ENCODE measurements at regions not wholly inside any gene's neighbourhood (a gene's known extent, or its start where the extent isn't known, plus 50 kb on each side); places are given as distances from the start of the nearest gene placed in this dataset.

DNA sequence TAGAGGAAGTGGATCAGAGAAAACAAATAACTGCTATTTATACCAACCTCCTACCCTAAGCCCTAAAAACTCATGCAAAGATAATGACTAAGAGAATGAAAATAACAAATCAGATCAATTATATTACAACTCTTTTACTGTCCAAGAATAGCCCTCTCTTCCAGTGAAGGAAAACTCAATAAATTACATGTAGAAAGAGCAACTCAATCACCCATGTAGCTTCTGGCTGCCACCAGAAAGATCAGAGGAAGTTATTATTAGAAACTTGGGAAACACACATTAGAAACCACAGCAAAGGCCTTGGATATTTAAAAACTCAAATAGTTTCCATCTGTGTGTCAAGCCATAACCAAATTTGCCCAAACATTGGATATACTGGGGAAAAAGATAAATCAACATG is 134.0 kb upstream of the TARS1 start:
- TF ChIP-seq, protein P1, sequence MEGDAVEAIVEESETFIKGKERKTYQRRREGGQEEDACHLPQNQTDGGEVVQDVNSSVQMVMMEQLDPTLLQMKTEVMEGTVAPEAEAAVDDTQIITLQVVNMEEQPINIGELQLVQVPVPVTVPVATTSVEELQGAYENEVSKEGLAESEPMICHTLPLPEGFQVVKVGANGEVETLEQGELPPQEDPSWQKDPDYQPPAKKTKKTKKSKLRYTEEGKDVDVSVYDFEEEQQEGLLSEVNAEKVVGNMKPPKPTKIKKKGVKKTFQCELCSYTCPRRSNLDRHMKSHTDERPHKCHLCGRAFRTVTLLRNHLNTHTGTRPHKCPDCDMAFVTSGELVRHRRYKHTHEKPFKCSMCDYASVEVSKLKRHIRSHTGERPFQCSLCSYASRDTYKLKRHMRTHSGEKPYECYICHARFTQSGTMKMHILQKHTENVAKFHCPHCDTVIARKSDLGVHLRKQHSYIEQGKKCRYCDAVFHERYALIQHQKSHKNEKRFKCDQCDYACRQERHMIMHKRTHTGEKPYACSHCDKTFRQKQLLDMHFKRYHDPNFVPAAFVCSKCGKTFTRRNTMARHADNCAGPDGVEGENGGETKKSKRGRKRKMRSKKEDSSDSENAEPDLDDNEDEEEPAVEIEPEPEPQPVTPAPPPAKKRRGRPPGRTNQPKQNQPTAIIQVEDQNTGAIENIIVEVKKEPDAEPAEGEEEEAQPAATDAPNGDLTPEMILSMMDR (IDR thresholded peaks at IDR 0.05), result no peak
- no peak for TF ChIP-seq POLR2A (IDR thresholded peaks at IDR 0.05)
- no peak for TF ChIP-seq EP300 (IDR thresholded peaks at IDR 0.05)
- no peak for TF ChIP-seq POLR2AphosphoS5 (IDR thresholded peaks at IDR 0.05)

DNA sequence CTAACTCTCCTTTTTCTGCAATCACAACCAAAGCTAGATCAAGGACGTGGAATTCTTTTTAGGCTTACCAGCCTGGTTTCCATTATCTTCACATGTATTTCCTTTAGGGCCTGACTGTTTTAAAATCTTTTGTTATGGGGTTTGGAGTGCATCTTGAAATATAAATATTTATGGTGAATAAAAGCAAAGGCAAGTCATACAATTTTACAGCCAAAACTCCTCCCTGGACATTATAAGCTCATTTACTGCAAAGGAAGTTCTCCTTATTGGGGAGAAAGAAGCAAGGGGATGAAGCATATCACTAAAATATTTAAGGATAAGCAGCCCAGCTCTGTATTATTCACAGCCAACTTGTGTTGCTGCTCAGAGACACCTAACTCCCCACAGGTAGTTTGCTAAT is 132.2 kb upstream of the TARS1 start:
- no peaks in the 10 kb centered on the region for H3K36me3 ChIP-seq
- 93% methylated on average over 1 of the region's 1 CpG for WGBS
- H3K27me3 ChIP-seq, result no peaks in the 10 kb centered on the region
- no peak for TF ChIP-seq POLR2A (IDR thresholded peaks at IDR 0.05)
- TF ChIP-seq, protein P1 (IDR thresholded peaks at IDR 0.05), result no peak
- TF ChIP-seq POLR2AphosphoS5 (IDR thresholded peaks at IDR 0.05), result no peak
- TF ChIP-seq EP300 (IDR thresholded peaks at IDR 0.05), result no peak
- H3K4me3 ChIP-seq, result no peak overlapping the region
- peaks cover 4% of the 10 kb centered on the region for H3K9me3 ChIP-seq
- H3K4me1 ChIP-seq, result no peaks in the 10 kb centered on the region
- H3K27ac ChIP-seq, result no peak overlapping the region
- no peak for DNase-seq (ENCODE audit: low spot score in 2 of 2)

More for the DNA sequence above, 134.0 kb upstream of the TARS1 start:
- no peak for DNase-seq (ENCODE audit: low spot score in 2 of 2)
- no peaks in the 10 kb centered on the region for H3K27me3 ChIP-seq
- H3K4me1 ChIP-seq, result no peaks in the 10 kb centered on the region
- H3K4me3 ChIP-seq, result no peak overlapping the region
- H3K36me3 ChIP-seq, result no peaks in the 10 kb centered on the region
- no peaks in the 10 kb centered on the region for H3K9me3 ChIP-seq
- H3K27ac ChIP-seq, result no peak overlapping the region

DNA sequence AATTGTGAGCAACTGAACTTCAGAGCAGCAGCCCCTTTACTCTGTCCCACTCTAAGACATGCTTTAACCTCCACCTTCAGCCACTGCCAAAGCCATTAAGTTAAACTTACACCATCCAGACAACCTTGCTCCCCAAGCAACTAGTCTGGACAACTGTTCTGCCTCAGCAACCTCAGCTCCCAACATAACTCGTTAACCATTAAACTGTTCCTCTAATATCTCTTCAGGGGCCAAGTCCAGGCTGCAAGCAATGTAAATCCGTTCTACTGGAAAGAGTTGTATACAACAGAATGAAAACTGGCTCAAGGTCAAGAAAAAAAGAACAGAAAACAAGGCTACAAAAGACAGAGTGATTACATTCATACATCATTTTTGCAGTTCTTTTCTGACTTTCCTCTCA is 131.7 kb upstream of the TARS1 start:
- Histone ChIP-seq H3K4me1 (no peaks in the 10 kb centered on the region), H3K36me3 (no peaks in the 10 kb centered on the region), H3K4me3 (no peak overlapping the region), H3K9me3 (peaks cover 4% of the 10 kb centered on the region), H3K27ac (no peak overlapping the region), H3K27me3 (no peaks in the 10 kb centered on the region)
- TF ChIP-seq POLR2A (IDR thresholded peaks at IDR 0.05), result no peak
- TF ChIP-seq POLR2AphosphoS5 (IDR thresholded peaks at IDR 0.05), result no peak
- TF ChIP-seq EP300 (IDR thresholded peaks at IDR 0.05), result no peak
- TF ChIP-seq, protein P1 (IDR thresholded peaks at IDR 0.05), result no peak
- 50% methylated on average over 2 of the region's 2 CpGs for WGBS
- no peak for DNase-seq (ENCODE audit: low spot score in 2 of 2)

DNA sequence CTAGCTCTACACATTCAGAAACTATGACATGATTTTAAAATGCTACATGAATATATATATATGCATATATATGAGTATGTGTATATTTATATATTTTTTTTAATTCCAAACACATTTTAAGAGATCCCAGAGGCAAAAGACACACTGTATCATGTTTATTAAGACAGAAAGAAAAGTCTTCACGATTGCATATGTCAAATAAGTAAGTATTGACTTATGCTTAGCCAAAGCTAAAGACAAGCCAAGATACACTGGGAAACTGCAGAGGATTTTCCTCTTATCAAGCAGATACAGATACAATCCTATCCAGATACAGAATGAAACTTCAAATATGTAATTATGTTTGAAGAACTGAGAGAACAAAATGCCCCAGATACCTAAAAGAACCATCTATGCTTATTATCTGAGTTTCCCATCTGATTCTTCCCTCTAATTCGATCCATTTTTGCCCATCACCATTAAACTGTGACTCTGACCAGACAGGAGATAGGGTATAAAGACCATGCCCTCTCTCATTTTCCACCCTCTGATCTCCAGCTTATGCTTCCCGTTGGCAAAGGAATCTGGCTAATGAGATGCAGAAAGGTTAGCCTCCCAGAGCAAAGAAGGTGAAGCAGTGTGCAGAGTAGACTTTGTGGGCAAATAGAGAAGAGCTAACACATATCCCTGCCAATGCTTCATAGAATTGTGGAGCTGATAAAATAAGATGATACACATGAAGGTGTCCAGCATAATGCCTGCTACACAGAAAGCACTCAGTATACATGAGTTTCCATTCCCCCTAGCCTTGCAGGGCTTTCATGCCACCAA is 131.0 kb upstream of the TARS1 start:
- WGBS, result 65% methylated on average over 3 of the region's 3 CpGs
- H3K36me3 ChIP-seq, result no peaks in the 10 kb centered on the region
- H3K27me3 ChIP-seq, result no peaks in the 10 kb centered on the region
- no peak overlapping the region for H3K27ac ChIP-seq
- no peak overlapping the region for H3K4me3 ChIP-seq
- TF ChIP-seq EP300 (IDR thresholded peaks at IDR 0.05) (no peak), POLR2AphosphoS5 (IDR thresholded peaks at IDR 0.05) (no peak), POLR2A (IDR thresholded peaks at IDR 0.05) (no peak)
- TF ChIP-seq, protein P1 (IDR thresholded peaks at IDR 0.05), result no peak
- no peaks in the 10 kb centered on the region for H3K4me1 ChIP-seq
- DNase-seq (ENCODE audit: low spot score in 2 of 2), result no peak
- H3K9me3 ChIP-seq, result peaks cover 4% of the 10 kb centered on the region

DNA sequence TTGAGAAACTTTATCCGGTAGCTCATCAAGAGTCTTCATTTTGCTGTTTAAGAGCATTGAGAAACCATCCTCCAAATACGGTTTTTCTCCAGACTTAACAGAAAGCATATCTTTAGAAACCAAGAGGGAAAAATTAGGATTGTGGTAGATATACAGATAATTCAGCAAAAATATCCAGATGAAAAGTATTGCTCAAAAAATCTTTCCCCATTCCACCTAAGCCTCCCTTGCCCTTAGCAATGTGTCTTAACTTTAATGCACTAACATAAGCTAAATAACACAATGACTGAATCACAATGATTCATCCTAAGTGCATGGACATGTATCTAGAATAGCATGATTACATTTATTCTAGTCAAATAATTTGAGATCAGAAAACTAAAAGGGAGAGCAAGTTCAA is 130.3 kb upstream of the TARS1 start:
- WGBS, result 92% methylated on average over 2 of the region's 2 CpGs
- H3K36me3 ChIP-seq, result no peaks in the 10 kb centered on the region
- H3K4me1 ChIP-seq, result no peaks in the 10 kb centered on the region
- TF ChIP-seq POLR2AphosphoS5 (IDR thresholded peaks at IDR 0.05), result no peak
- TF ChIP-seq POLR2A (IDR thresholded peaks at IDR 0.05), result no peak
- TF ChIP-seq, protein P1 (IDR thresholded peaks at IDR 0.05), result no peak
- TF ChIP-seq EP300 (IDR thresholded peaks at IDR 0.05), result no peak
- no peak overlapping the region for H3K4me3 ChIP-seq
- peaks cover 4% of the 10 kb centered on the region for H3K9me3 ChIP-seq
- no peaks in the 10 kb centered on the region for H3K27me3 ChIP-seq
- no peak for DNase-seq (ENCODE audit: low spot score in 2 of 2)
- no peak overlapping the region for H3K27ac ChIP-seq

Data from suprapubic skin (tissue), 4 donors.